GM12878 (cell line): ENCODE measurements at regions not wholly inside any gene's neighbourhood (a gene's known extent, or its start where the extent isn't known, plus 50 kb on each side); places are given as distances from the start of the nearest gene placed in this dataset.
A peak's percentile ranks its signal among the peaks of the same experiment; 100 is the strongest.
"Not testable (repeated sequence)": the region's sequence is repeated elsewhere in the genome, so short reads cannot be mapped to it uniquely, and the experiment has no call there.

Experiments used
- ATAC-seq: fragments of 200-7000 bp; cut with Tn5 transposase; 3 replicates; pipeline ENCODE4 v1.9.1; 2020; ENCODE audit warnings: mild to moderate bottlenecking, moderate library complexity
- BruUV-seq: library from RNA; stranded (reverse); fragments of 400-500 nt; replicated peaks from 2 replicates; lab custom pipeline; 2021; lab: Mats Ljungman, UMichigan
- CTCF ChIA-PET: fragments of 300-600 bp; sonication (Branson Sonifier 250); formaldehyde crosslinking; extraction: SDS; loops from one replicate; lab custom pipeline; 2021; ENCODE audit warnings: inconsistent platforms; lab: Yijun Ruan, JAX
- POLR2A ChIA-PET: fragments of 350-600 bp; formaldehyde crosslinking; extraction: SDS; loops from one replicate; lab custom pipeline; 2021; ENCODE audit warnings: inconsistent platforms; lab: Charles Lee
- RAD21 ChIA-PET: fragments of 300-600 bp; sonication (Branson Sonifier 250); formaldehyde crosslinking; loops from one replicate; lab custom pipeline; 2023; ENCODE audit warnings: antibody characterized with exemption; ENCODE audit not compliant: unreplicated experiment; lab: Charles Lee
- SMC1A ChIA-PET: fragments of 300-600 bp; sonication (Branson Sonifier 250); formaldehyde crosslinking; loops from one replicate; lab custom pipeline; 2023; ENCODE audit not compliant: unreplicated experiment, uncharacterized antibody; lab: Charles Lee
- DNase-seq: peaks from one replicate; pipeline ENCODE4 v3.0.0-alpha.2; 2011; ENCODE audit warnings: low read depth, low spot score
- FAIRE-seq: peaks from 3 replicates; lab custom pipeline; 2011; peaks lifted over from hg19 to GRCh38; lab: Jason Lieb, UNC
- H2AFZ ChIP-seq: 2 replicates; pipeline ENCODE4 v1.6.0; 2011; ENCODE audit warnings: low read depth, low read length, control low read depth; ENCODE audit not compliant: control insufficient read depth
- H3K27ac ChIP-seq: 2 replicates; pipeline ENCODE4 v1.5.1; 2011; ENCODE audit warnings: control low read depth; ENCODE audit not compliant: control insufficient read depth, insufficient read depth
- H3K27me3 ChIP-seq, 2 experiments: replicated peaks in 1 of 2; 2 replicates each; pipeline versions ENCODE4 v1.6.0 to v1.6.1; 2011; ENCODE audit warnings: low read length in 1 of 2; ENCODE audit not compliant: control insufficient read depth in 2 of 2, insufficient read depth in 2 of 2
- H3K36me3 ChIP-seq, 2 experiments: 2 replicates each; pipeline ENCODE4 v1.5.1; 2011; ENCODE audit warnings: low read length in 1 of 2; ENCODE audit not compliant: control insufficient read depth in 2 of 2, insufficient read depth in 2 of 2
- H3K4me1 ChIP-seq: 2 replicates; pipeline ENCODE4 v1.6.1; 2011; ENCODE audit warnings: mild to moderate bottlenecking, low read length, moderate library complexity, mixed read lengths; ENCODE audit not compliant: control insufficient read depth, insufficient read depth
- H3K4me2 ChIP-seq: 2 replicates; pipeline ENCODE4 v1.6.0; 2011; ENCODE audit warnings: control low read depth; ENCODE audit not compliant: control insufficient read depth, insufficient read depth
- H3K4me3 ChIP-seq: fragments of 200-600 bp; sonication (generic); 2 replicates; pipeline ENCODE4 v1.5.1; 2016
- H3K79me2 ChIP-seq: 2 replicates; pipeline ENCODE4 v1.6.0; 2011; ENCODE audit warnings: low read length; ENCODE audit not compliant: control insufficient read depth, insufficient read depth
- H3K9ac ChIP-seq: 2 replicates; pipeline ENCODE4 v1.8.0; 2011; ENCODE audit warnings: low read length, control low read depth, mixed read lengths; ENCODE audit not compliant: control insufficient read depth, insufficient read depth
- H3K9me3 ChIP-seq: replicated peaks from 3 replicates; pipeline ENCODE4 v1.5.1; 2011; ENCODE audit warnings: mild to moderate bottlenecking, low read length; ENCODE audit not compliant: control insufficient read depth, insufficient read depth
- H4K20me1 ChIP-seq: 2 replicates; pipeline ENCODE4 v1.6.0; 2011; ENCODE audit not compliant: control insufficient read depth, insufficient read depth
- ELK1 ChIP-seq: IDR thresholded peaks from 2 replicates; pipeline ENCODE4 v1.6.1; 2012; ENCODE audit warnings: low read depth, low read length, improper control_type of control experiment
- NKRF ChIP-seq: fragments of 450-650 bp; conservative IDR thresholded peaks from 2 replicates; pipeline ENCODE4 v1.6.1; 2017; ENCODE audit warnings: mild to moderate bottlenecking, moderate library complexity
- WGBS: methylation state at CpG from one replicate; pipeline ENCODE4 v1.1.6; 2016; ENCODE audit warnings: low lambda C conversion rate; ENCODE audit not compliant: insufficient replicate concordance, insufficient coverage; ENCODE audit errors: missing lambda C conversion rate; 5-methylcytosine and 5-hydroxymethylcytosine counted together
- in situ Hi-C: fragments of 300-500 bp; cut with MboI; formaldehyde crosslinking; loops from 9 replicates; pipeline ENCODE4 v1.14.3; 2018; ENCODE audit warnings: mixed read lengths
- intact Hi-C: fragments of 100-400 bp; cut with micrococcal nuclease; formaldehyde crosslinking; loops from one replicate; pipeline ENCODE4 v1.14.2; 2022; ENCODE audit not compliant: unreplicated experiment

- Histone ChIP-seq H3K27ac (no peak overlapping the region), H3K9me3 (no peaks in the 10 kb centered on the region), H3K4me2 (no peak overlapping the region), H4K20me1 (no peaks in the 10 kb centered on the region), H2AFZ (no peak overlapping the region), H3K9ac (no peak overlapping the region), H3K27me3 (no peaks in the 10 kb centered on the region), H3K79me2 (no peaks in the 10 kb centered on the region), H3K4me1 (no peaks in the 10 kb centered on the region), H3K36me3 (no peaks in the 10 kb centered on the region), H3K4me3 (no peak overlapping the region)
- CTCF ChIA-PET, result no interaction called here
- intact Hi-C loops, result no loop called here
- RAD21 ChIA-PET, result no interaction called here
- POLR2A ChIA-PET, result interaction anchor here (0.7 kb wide), 1 partner anchor 119 kb away, joined by 6 read pairs; no protein-coding TSS in a partner anchor
- WGBS, result 45% methylated on average over 2 of the region's 2 CpGs
- no TSS peak for BruUV-seq
- in situ Hi-C loops, result no loop called here
- TF ChIP-seq NKRF (no peak), ELK1 (no peak)
- no peak for DNase-seq
- SMC1A ChIA-PET, result no interaction called here
- no peak for ATAC-seq
- FAIRE-seq, result peak; percentile 27
Measured at GRCh38 chr20:54351371-54352136, 123.8 kb upstream of the DOK5 start.

- 24% methylated on average over 7 of the region's 7 CpGs for WGBS
- H3K9ac ChIP-seq, ATAC-seq, CTCF ChIA-PET, DNase-seq, H3K4me1 ChIP-seq, FAIRE-seq, H3K36me3 ChIP-seq, H4K20me1 ChIP-seq, H3K4me2 ChIP-seq, BruUV-seq, SMC1A ChIA-PET, POLR2A ChIA-PET, H3K9me3 ChIP-seq, H3K27ac ChIP-seq, H3K27me3 ChIP-seq, H3K4me3 ChIP-seq, H2AFZ ChIP-seq, intact Hi-C loops, in situ Hi-C loops, H3K79me2 ChIP-seq, RAD21 ChIA-PET: not testable (repeated sequence)
Measured at GRCh38 chr20:54352541-54352940, 122.9 kb upstream of the DOK5 start.
